ENCODE measurements at regions not wholly inside any gene's neighbourhood (a gene's known extent, or its start where the extent isn't known, plus 50 kb on each side); places are given as distances from the start of the nearest gene placed in this dataset.
A peak's percentile ranks its signal among the peaks of the same experiment; 100 is the strongest.

GRCh38 chr6:22764496-22764895 lies 195.1 kb downstream of the HDGFL1 start:
- Histone ChIP-seq H4K20me1 (ENCODE audit: control insufficient read depth, extremely low read depth, insufficient read depth, low read length) (no peaks in the 10 kb centered on the region), H3K9ac (ENCODE audit: insufficient read depth, low read length) (no peak overlapping the region), H3K4me2 (ENCODE audit: extremely low read depth, insufficient read depth, low read length) (no peak overlapping the region), H3K36me3 (ENCODE audit: control insufficient read depth, insufficient read depth, low read length) (no peaks in the 10 kb centered on the region), H3K9me3 (ENCODE audit: control insufficient read depth, insufficient read depth, low read depth, low read length) (no peaks in the 10 kb centered on the region), H3K4me3 (replicated peaks in 1 of 4; ENCODE audit: control extremely low read depth in 1 of 4, insufficient read depth in 1 of 4, low read depth in 3 of 4, low read length in 4 of 4) (no peak overlapping the region), H3K79me2 (ENCODE audit: control insufficient read depth, insufficient read depth, low read length) (no peaks in the 10 kb centered on the region), H3K27ac (ENCODE audit: insufficient read depth, low read length) (no peak overlapping the region), H2AFZ (ENCODE audit: low read length) (no peak overlapping the region), H3K27me3 (ENCODE audit: control insufficient read depth, insufficient read depth, low read length) (no peaks in the 10 kb centered on the region), H3K4me1 (ENCODE audit: control insufficient read depth, extremely low read depth, insufficient read depth, low read length) (no peaks in the 10 kb centered on the region)
- DNase-seq (ENCODE audit: low read depth in 2 of 2): peak; percentile 37 to 86
- TF ChIP-seq, protein P1, sequence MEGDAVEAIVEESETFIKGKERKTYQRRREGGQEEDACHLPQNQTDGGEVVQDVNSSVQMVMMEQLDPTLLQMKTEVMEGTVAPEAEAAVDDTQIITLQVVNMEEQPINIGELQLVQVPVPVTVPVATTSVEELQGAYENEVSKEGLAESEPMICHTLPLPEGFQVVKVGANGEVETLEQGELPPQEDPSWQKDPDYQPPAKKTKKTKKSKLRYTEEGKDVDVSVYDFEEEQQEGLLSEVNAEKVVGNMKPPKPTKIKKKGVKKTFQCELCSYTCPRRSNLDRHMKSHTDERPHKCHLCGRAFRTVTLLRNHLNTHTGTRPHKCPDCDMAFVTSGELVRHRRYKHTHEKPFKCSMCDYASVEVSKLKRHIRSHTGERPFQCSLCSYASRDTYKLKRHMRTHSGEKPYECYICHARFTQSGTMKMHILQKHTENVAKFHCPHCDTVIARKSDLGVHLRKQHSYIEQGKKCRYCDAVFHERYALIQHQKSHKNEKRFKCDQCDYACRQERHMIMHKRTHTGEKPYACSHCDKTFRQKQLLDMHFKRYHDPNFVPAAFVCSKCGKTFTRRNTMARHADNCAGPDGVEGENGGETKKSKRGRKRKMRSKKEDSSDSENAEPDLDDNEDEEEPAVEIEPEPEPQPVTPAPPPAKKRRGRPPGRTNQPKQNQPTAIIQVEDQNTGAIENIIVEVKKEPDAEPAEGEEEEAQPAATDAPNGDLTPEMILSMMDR (conservative IDR thresholded peaks at IDR 0.05 in 1 of 2, IDR thresholded peaks at IDR 0.05 in 1 of 2; ENCODE audit: low read depth in 1 of 2, low read length in 2 of 2): no peak
- no peak for TF ChIP-seq EZH2 (IDR thresholded peaks at IDR 0.05; ENCODE audit: low read length, missing control alignments)

- no peak overlapping the region for H2AFZ ChIP-seq (ENCODE audit: low read length)
- H3K27me3 ChIP-seq (ENCODE audit: control insufficient read depth, insufficient read depth, low read length): no peaks in the 10 kb centered on the region
Observed at GRCh38 chr6:22765015-22765414, 195.6 kb downstream of the HDGFL1 start.

DNA sequence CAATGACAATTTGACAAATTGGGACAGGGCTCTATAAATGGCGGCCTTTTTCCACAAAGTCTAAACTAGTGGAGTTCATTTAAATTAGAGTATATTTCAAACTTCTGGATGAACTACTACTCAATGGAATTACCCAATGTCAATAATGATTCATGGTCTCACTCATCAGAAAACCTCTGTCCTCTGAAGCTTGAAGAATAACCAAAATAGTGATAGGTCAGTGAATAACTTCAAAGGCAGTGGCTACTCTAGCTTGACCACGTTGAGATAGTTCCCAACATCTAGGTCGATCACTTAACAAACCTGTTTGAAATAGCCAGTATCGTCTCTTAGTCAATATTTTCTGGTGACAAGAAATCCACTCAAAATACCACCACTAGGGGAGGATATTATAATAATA lies 197.6 kb downstream of the HDGFL1 start:
- Histone ChIP-seq H2AFZ (ENCODE audit: low read length) (no peak overlapping the region), H4K20me1 (ENCODE audit: control insufficient read depth, extremely low read depth, insufficient read depth, low read length) (no peaks in the 10 kb centered on the region), H3K4me2 (ENCODE audit: extremely low read depth, insufficient read depth, low read length) (no peak overlapping the region), H3K36me3 (ENCODE audit: control insufficient read depth, insufficient read depth, low read length) (no peaks in the 10 kb centered on the region), H3K27ac (ENCODE audit: insufficient read depth, low read length) (no peak overlapping the region), H3K9ac (ENCODE audit: insufficient read depth, low read length) (no peak overlapping the region), H3K27me3 (ENCODE audit: control insufficient read depth, insufficient read depth, low read length) (no peaks in the 10 kb centered on the region), H3K79me2 (ENCODE audit: control insufficient read depth, insufficient read depth, low read length) (no peaks in the 10 kb centered on the region), H3K4me1 (ENCODE audit: control insufficient read depth, extremely low read depth, insufficient read depth, low read length) (no peaks in the 10 kb centered on the region), H3K4me3 (replicated peaks in 1 of 4; ENCODE audit: control extremely low read depth in 1 of 4, insufficient read depth in 1 of 4, low read depth in 3 of 4, low read length in 4 of 4) (no peak overlapping the region), H3K9me3 (ENCODE audit: control insufficient read depth, insufficient read depth, low read depth, low read length) (no peaks in the 10 kb centered on the region)
- peak in 1 of 2 donors; percentile 44 for DNase-seq (ENCODE audit: low read depth in 2 of 2)
- no peak for TF ChIP-seq EZH2 (IDR thresholded peaks at IDR 0.05; ENCODE audit: low read length, missing control alignments)
- TF ChIP-seq, protein P1 (conservative IDR thresholded peaks at IDR 0.05 in 1 of 2, IDR thresholded peaks at IDR 0.05 in 1 of 2; ENCODE audit: low read depth in 1 of 2, low read length in 2 of 2): no peak

More at GRCh38 chr6:22765015-22765414, 195.6 kb downstream of the HDGFL1 start:
- Histone ChIP-seq H3K79me2 (ENCODE audit: control insufficient read depth, insufficient read depth, low read length) (no peaks in the 10 kb centered on the region), H3K9ac (ENCODE audit: insufficient read depth, low read length) (no peak overlapping the region), H3K27ac (ENCODE audit: insufficient read depth, low read length) (no peak overlapping the region), H3K36me3 (ENCODE audit: control insufficient read depth, insufficient read depth, low read length) (no peaks in the 10 kb centered on the region), H3K4me3 (replicated peaks in 1 of 4; ENCODE audit: control extremely low read depth in 1 of 4, insufficient read depth in 1 of 4, low read depth in 3 of 4, low read length in 4 of 4) (no peak overlapping the region), H3K4me2 (ENCODE audit: extremely low read depth, insufficient read depth, low read length) (no peak overlapping the region), H4K20me1 (ENCODE audit: control insufficient read depth, extremely low read depth, insufficient read depth, low read length) (no peaks in the 10 kb centered on the region), H3K4me1 (ENCODE audit: control insufficient read depth, extremely low read depth, insufficient read depth, low read length) (no peaks in the 10 kb centered on the region), H3K9me3 (ENCODE audit: control insufficient read depth, insufficient read depth, low read depth, low read length) (no peaks in the 10 kb centered on the region)
- DNase-seq (ENCODE audit: low read depth in 2 of 2): peak; percentile 47 to 76
- no peak for TF ChIP-seq EZH2 (IDR thresholded peaks at IDR 0.05; ENCODE audit: low read length, missing control alignments)
- TF ChIP-seq, protein P1 (conservative IDR thresholded peaks at IDR 0.05 in 1 of 2, IDR thresholded peaks at IDR 0.05 in 1 of 2; ENCODE audit: low read depth in 1 of 2, low read length in 2 of 2): no peak
